ENCODE measurements at regions not wholly inside any gene's neighbourhood (a gene's known extent, or its start where the extent isn't known, plus 50 kb on each side); places are given as distances from the start of the nearest gene placed in this dataset.
A peak's percentile ranks its signal among the peaks of the same experiment; 100 is the strongest.
"Not testable (repeated sequence)": the region's sequence is repeated elsewhere in the genome, so short reads cannot be mapped to it uniquely, and the experiment has no call there.

- Histone ChIP-seq H3K27me3 (replicated peaks in 2 of 5; ENCODE audit: control insufficient read depth in 4 of 5, insufficient read depth in 5 of 5, low read length in 4 of 5) (no peaks in the 10 kb centered on the region), H3K36me3 (ENCODE audit: control insufficient read depth in 4 of 4, insufficient read depth in 4 of 4, low read length in 3 of 4) (peaks cover 0 to 7% (median 0%) of the 10 kb centered on the region in 4 experiments), H3K9me3 (ENCODE audit: control extremely low read depth in 1 of 5, control insufficient read depth in 4 of 5, insufficient read depth in 2 of 5, low read depth in 1 of 5, low read length in 4 of 5) (peaks cover 0 to 11% (median 4%) of the 10 kb centered on the region in 5 experiments), H3K4me3 (ENCODE audit: control insufficient read depth in 1 of 7, extremely low read depth in 1 of 7, insufficient read depth in 4 of 7, low read depth in 2 of 7, low read length in 6 of 7) (peak overlapping the region; percentile 62 to 100 (median 75)), H3K4me1 (ENCODE audit: control extremely low read depth in 1 of 4, control insufficient read depth in 4 of 4, insufficient read depth in 4 of 4, low read length in 3 of 4) (peaks cover 0 to 10% (median 5%) of the 10 kb centered on the region in 4 experiments), H3K27ac (ENCODE audit: insufficient read depth in 1 of 2, low read depth in 1 of 2, low read length in 2 of 2, poor library complexity in 1 of 2, severe bottlenecking in 2 of 2) (peak overlapping the region; percentile 50 to 81)
- peak; percentile 93 to 99 (median 98) for DNase-seq
- ChIA-PET CTCF (interaction anchor here (0.8 to 2.7 kb wide), 4 partner anchors 9 to 410 kb away, joined by 3 to 16 read pairs (median 5); no protein-coding TSS in a partner anchor), POLR2A (interaction anchor here (1.7 kb wide), 1 partner anchor 25 kb away, joined by 9 read pairs; no protein-coding TSS in a partner anchor)
- 10% methylated on average over 40 of the region's 44 CpGs for WGBS (ENCODE audit: insufficient coverage)
Measured at GRCh38 chr7:63900394-63901203, 98.0 kb upstream of the ZNF722 start.

- not testable (repeated sequence) for H3K27me3 ChIP-seq (replicated peaks in 2 of 5; ENCODE audit: control insufficient read depth in 4 of 5, insufficient read depth in 5 of 5, low read length in 4 of 5)
- Histone ChIP-seq H3K27ac (ENCODE audit: insufficient read depth in 1 of 2, low read depth in 1 of 2, low read length in 2 of 2, poor library complexity in 1 of 2, severe bottlenecking in 2 of 2) (peak overlapping the region in 1 of 2 experiments; percentile 66), H3K4me1 (ENCODE audit: control extremely low read depth in 1 of 4, control insufficient read depth in 4 of 4, insufficient read depth in 4 of 4, low read length in 3 of 4) (peaks cover 0 to 10% (median 5%) of the 10 kb centered on the region in 4 experiments), H3K4me3 (ENCODE audit: control insufficient read depth in 1 of 7, extremely low read depth in 1 of 7, insufficient read depth in 4 of 7, low read depth in 2 of 7, low read length in 6 of 7) (peak overlapping the region; percentile 53 to 100 (median 75)), H3K9me3 (ENCODE audit: control extremely low read depth in 1 of 5, control insufficient read depth in 4 of 5, insufficient read depth in 2 of 5, low read depth in 1 of 5, low read length in 4 of 5) (peaks cover 0 to 12% (median 4%) of the 10 kb centered on the region in 5 experiments), H3K36me3 (ENCODE audit: control insufficient read depth in 4 of 4, insufficient read depth in 4 of 4, low read length in 3 of 4) (peaks cover 0 to 11% (median 0%) of the 10 kb centered on the region in 4 experiments)
- ChIA-PET POLR2A (interaction anchor here (1.7 kb wide), 1 partner anchor 25 kb away, joined by 9 read pairs; no protein-coding TSS in a partner anchor), CTCF (interaction anchor here (1.8 to 2.7 kb wide), 2 partner anchors 22 to 26 kb away, joined by 6 to 16 read pairs; no protein-coding TSS in a partner anchor)
- DNase-seq = peak in 2 of 3 donors; percentile 31 to 38
- WGBS (ENCODE audit: insufficient coverage) = 16% methylated on average over 15 of the region's 16 CpGs
Measured at GRCh38 chr7:63901204-63901506, 97.5 kb upstream of the ZNF722 start.

- Histone ChIP-seq H3K27me3 (replicated peaks in 2 of 5; ENCODE audit: control insufficient read depth in 4 of 5, insufficient read depth in 5 of 5, low read length in 4 of 5) (no peaks in the 10 kb centered on the region), H3K27ac (ENCODE audit: insufficient read depth in 1 of 2, low read depth in 1 of 2, low read length in 2 of 2, poor library complexity in 1 of 2, severe bottlenecking in 2 of 2) (peak overlapping the region in 1 of 2 experiments; percentile 79), H3K4me3 (ENCODE audit: control insufficient read depth in 1 of 7, extremely low read depth in 1 of 7, insufficient read depth in 4 of 7, low read depth in 2 of 7, low read length in 6 of 7) (peak overlapping the region in 1 of 7 experiments; percentile 42), H3K9me3 (ENCODE audit: control extremely low read depth in 1 of 5, control insufficient read depth in 4 of 5, insufficient read depth in 2 of 5, low read depth in 1 of 5, low read length in 4 of 5) (peaks cover 4 to 11% (median 6%) of the 10 kb centered on the region in 5 experiments), H3K36me3 (ENCODE audit: control insufficient read depth in 4 of 4, insufficient read depth in 4 of 4, low read length in 3 of 4) (peaks cover 0 to 6% (median 0%) of the 10 kb centered on the region in 4 experiments), H3K4me1 (ENCODE audit: control extremely low read depth in 1 of 4, control insufficient read depth in 4 of 4, insufficient read depth in 4 of 4, low read length in 3 of 4) (peaks cover 0 to 11% (median 0%) of the 10 kb centered on the region in 4 experiments)
- ChIA-PET CTCF (no interaction called here), POLR2A (no interaction called here)
- WGBS (ENCODE audit: insufficient coverage) = no CpG with 5 or more reads among the region's 2 CpGs
- peak; percentile 21 to 89 (median 81) for DNase-seq
Measured at GRCh38 chr7:63918986-63919385, 79.7 kb upstream of the ZNF722 start.

GRCh38 chr7:63925262-63925625 lies 73.4 kb upstream of the ZNF722 start:
- peak overlapping the region; percentile 61 to 99 (median 78) for H3K4me3 ChIP-seq (ENCODE audit: control insufficient read depth in 1 of 7, extremely low read depth in 1 of 7, insufficient read depth in 4 of 7, low read depth in 2 of 7, low read length in 6 of 7)
- WGBS (ENCODE audit: insufficient coverage) = 7% methylated on average over 6 of the region's 12 CpGs
- peaks cover 0 to 22% (median 5%) of the 10 kb centered on the region in 5 experiments for H3K9me3 ChIP-seq (ENCODE audit: control extremely low read depth in 1 of 5, control insufficient read depth in 4 of 5, insufficient read depth in 2 of 5, low read depth in 1 of 5, low read length in 4 of 5)
- peak overlapping the region; percentile 96 to 97 for H3K27ac ChIP-seq (ENCODE audit: insufficient read depth in 1 of 2, low read depth in 1 of 2, low read length in 2 of 2, poor library complexity in 1 of 2, severe bottlenecking in 2 of 2)
- ChIA-PET CTCF (interaction anchor here (3.8 kb wide), 1 partner anchor 25 kb away, joined by 16 read pairs; no protein-coding TSS in a partner anchor), POLR2A (interaction anchor here (1.8 kb wide), 1 partner anchor 25 kb away, joined by 9 read pairs; no protein-coding TSS in a partner anchor)
- H3K4me1 ChIP-seq (ENCODE audit: control extremely low read depth in 1 of 4, control insufficient read depth in 4 of 4, insufficient read depth in 4 of 4, low read length in 3 of 4) = peaks cover 0 to 20% (median 4%) of the 10 kb centered on the region in 4 experiments
- no peaks in the 10 kb centered on the region for H3K36me3 ChIP-seq (ENCODE audit: control insufficient read depth in 4 of 4, insufficient read depth in 4 of 4, low read length in 3 of 4)
- no peaks in the 10 kb centered on the region for H3K27me3 ChIP-seq (replicated peaks in 2 of 5; ENCODE audit: control insufficient read depth in 4 of 5, insufficient read depth in 5 of 5, low read length in 4 of 5)
- DNase-seq = peak; percentile 14 to 64 (median 57)

- no peaks in the 10 kb centered on the region for H3K27me3 ChIP-seq (replicated peaks in 2 of 5; ENCODE audit: control insufficient read depth in 4 of 5, insufficient read depth in 5 of 5, low read length in 4 of 5)
- WGBS (ENCODE audit: insufficient coverage) = 14% methylated on average over 40 of the region's 47 CpGs
- peaks cover 0 to 22% (median 7%) of the 10 kb centered on the region in 5 experiments for H3K9me3 ChIP-seq (ENCODE audit: control extremely low read depth in 1 of 5, control insufficient read depth in 4 of 5, insufficient read depth in 2 of 5, low read depth in 1 of 5, low read length in 4 of 5)
- H3K4me1 ChIP-seq (ENCODE audit: control extremely low read depth in 1 of 4, control insufficient read depth in 4 of 4, insufficient read depth in 4 of 4, low read length in 3 of 4) = peaks cover 0 to 20% (median 4%) of the 10 kb centered on the region in 4 experiments
- ChIA-PET CTCF (interaction anchor here (0.9 to 3.8 kb wide), 2 partner anchors 10 to 25 kb away, joined by 3 to 16 read pairs; no protein-coding TSS in a partner anchor), POLR2A (interaction anchor here (0.6 to 1.8 kb wide), 4 partner anchors 13 to 388 kb away, joined by 3 to 9 read pairs (median 4); partner anchors contain the start of gene ZNF736)
- peak; percentile 94 to 99 (median 98) for DNase-seq
- peak overlapping the region; percentile 96 to 97 for H3K27ac ChIP-seq (ENCODE audit: insufficient read depth in 1 of 2, low read depth in 1 of 2, low read length in 2 of 2, poor library complexity in 1 of 2, severe bottlenecking in 2 of 2)
- no peaks in the 10 kb centered on the region for H3K36me3 ChIP-seq (ENCODE audit: control insufficient read depth in 4 of 4, insufficient read depth in 4 of 4, low read length in 3 of 4)
- peak overlapping the region; percentile 61 to 99 (median 78) for H3K4me3 ChIP-seq (ENCODE audit: control insufficient read depth in 1 of 7, extremely low read depth in 1 of 7, insufficient read depth in 4 of 7, low read depth in 2 of 7, low read length in 6 of 7)
Measured at GRCh38 chr7:63925626-63926460, 72.8 kb upstream of the ZNF722 start.

- H3K4me3 ChIP-seq (ENCODE audit: control insufficient read depth in 1 of 7, extremely low read depth in 1 of 7, insufficient read depth in 4 of 7, low read depth in 2 of 7, low read length in 6 of 7) = peak overlapping the region in 5 of 7 experiments; percentile 68 to 99 (median 94)
- H3K27ac ChIP-seq (ENCODE audit: insufficient read depth in 1 of 2, low read depth in 1 of 2, low read length in 2 of 2, poor library complexity in 1 of 2, severe bottlenecking in 2 of 2) = no peak overlapping the region
Measured at GRCh38 chr7:63927261-63927660, 71.4 kb upstream of the ZNF722 start.

More at GRCh38 chr7:63927261-63927660, 71.4 kb upstream of the ZNF722 start:
- WGBS (ENCODE audit: insufficient coverage) = 90% methylated on average over 5 of the region's 5 CpGs
- peaks cover 0 to 29% (median 16%) of the 10 kb centered on the region in 5 experiments for H3K9me3 ChIP-seq (ENCODE audit: control extremely low read depth in 1 of 5, control insufficient read depth in 4 of 5, insufficient read depth in 2 of 5, low read depth in 1 of 5, low read length in 4 of 5)
- ChIA-PET POLR2A (interaction anchor here (1.2 kb wide), 1 partner anchor 15 kb away, joined by 3 read pairs; no protein-coding TSS in a partner anchor), CTCF (interaction anchor here (3.8 kb wide), 1 partner anchor 27 kb away, joined by 16 read pairs; no protein-coding TSS in a partner anchor)
- no peaks in the 10 kb centered on the region for H3K27me3 ChIP-seq (replicated peaks in 2 of 5; ENCODE audit: control insufficient read depth in 4 of 5, insufficient read depth in 5 of 5, low read length in 4 of 5)
- no peaks in the 10 kb centered on the region for H3K36me3 ChIP-seq (ENCODE audit: control insufficient read depth in 4 of 4, insufficient read depth in 4 of 4, low read length in 3 of 4)
- DNase-seq = no peak
- H3K4me1 ChIP-seq (ENCODE audit: control extremely low read depth in 1 of 4, control insufficient read depth in 4 of 4, insufficient read depth in 4 of 4, low read length in 3 of 4) = peaks cover 0 to 20% (median 4%) of the 10 kb centered on the region in 4 experiments
